Trophoblast cell (in vitro differentiated cells and primary cell): ENCODE measurements at regions not wholly inside any gene's neighbourhood (a gene's known extent, or its start where the extent isn't known, plus 50 kb on each side); places are given as distances from the start of the nearest gene placed in this dataset.

Experiments
- DNase-seq, 2 donors: peaks; one replicate each; pipeline ENCODE4 v3.0.0-alpha.2; 2016
- H2AFZ ChIP-seq: 2 replicates; pipeline ENCODE4 v1.6.1; 2013; ENCODE audit warnings: low read length, moderate library complexity, mild to moderate bottlenecking; ENCODE audit not compliant: insufficient read depth, poor library complexity
- H2AK5ac ChIP-seq: 2 replicates; pipeline ENCODE4 v1.6.1; 2013; ENCODE audit warnings: mild to moderate bottlenecking, low read length
- H2BK120ac ChIP-seq: 2 replicates; pipeline ENCODE4 v1.6.1; 2013; ENCODE audit warnings: low read length, mild to moderate bottlenecking, moderate library complexity; ENCODE audit not compliant: insufficient read depth, poor library complexity
- H2BK12ac ChIP-seq: 2 replicates; pipeline ENCODE4 v1.6.1; 2013; ENCODE audit warnings: mild to moderate bottlenecking, low read length, moderate library complexity
- H2BK5ac ChIP-seq: 2 replicates; pipeline ENCODE4 v1.6.1; 2013; ENCODE audit warnings: low read length, low read depth, moderate library complexity, mild to moderate bottlenecking; ENCODE audit not compliant: poor library complexity
- H3K14ac ChIP-seq: 2 replicates; pipeline ENCODE4 v1.6.1; 2013; ENCODE audit warnings: mild to moderate bottlenecking, low read length
- H3K18ac ChIP-seq: 2 replicates; pipeline ENCODE4 v1.6.1; 2013; ENCODE audit warnings: mild to moderate bottlenecking, low read length
- H3K23ac ChIP-seq: 2 replicates; pipeline ENCODE4 v1.6.1; 2013; ENCODE audit warnings: low read length
- H3K27ac ChIP-seq: 2 replicates; pipeline ENCODE4 v1.5.1; 2013; ENCODE audit warnings: low read depth, mild to moderate bottlenecking, inconsistent platforms, low read length, moderate library complexity
- H3K27me3 ChIP-seq: 2 replicates; pipeline ENCODE4 v1.6.1; 2013; ENCODE audit warnings: inconsistent platforms, mild to moderate bottlenecking, low read length, moderate library complexity; ENCODE audit not compliant: insufficient read depth
- H3K36me3 ChIP-seq, 2 experiments: 1 replicate in 1 of 2; 2 replicates in 1 of 2; pipeline ENCODE4 v1.6.1; 2013; ENCODE audit warnings: low read length in 2 of 2, mild to moderate bottlenecking in 2 of 2, moderate library complexity in 1 of 2; ENCODE audit not compliant: insufficient read depth in 2 of 2, control insufficient read depth in 1 of 2
- H3K4ac ChIP-seq: 2 replicates; pipeline ENCODE4 v1.6.1; 2013; ENCODE audit warnings: low read depth, mild to moderate bottlenecking, low read length, moderate library complexity
- H3K4me1 ChIP-seq, 2 experiments: 1 replicate in 1 of 2; 2 replicates in 1 of 2; pipeline ENCODE4 v1.6.1; 2013; ENCODE audit warnings: low read length in 2 of 2, mild to moderate bottlenecking in 2 of 2, moderate library complexity in 1 of 2; ENCODE audit not compliant: insufficient read depth in 2 of 2, control insufficient read depth in 1 of 2
- H3K4me2 ChIP-seq: 2 replicates; pipeline ENCODE4 v1.6.1; 2013; ENCODE audit warnings: inconsistent platforms, mild to moderate bottlenecking, low read length, moderate library complexity
- H3K4me3 ChIP-seq: 2 replicates; pipeline ENCODE4 v1.5.1; 2013; ENCODE audit warnings: mild to moderate bottlenecking, low read depth, low read length, inconsistent platforms
- H3K79me1 ChIP-seq: one replicate; pipeline ENCODE4 v1.6.1; 2013; ENCODE audit warnings: low read length
- H3K79me2 ChIP-seq: 2 replicates; pipeline ENCODE4 v1.6.1; 2013; ENCODE audit warnings: low read length, mild to moderate bottlenecking; ENCODE audit not compliant: control insufficient read depth, insufficient read depth, poor library complexity
- H3K9ac ChIP-seq: 2 replicates; pipeline ENCODE4 v1.6.1; 2013; ENCODE audit warnings: mild to moderate bottlenecking, low read length
- H3K9me3 ChIP-seq: 2 replicates; pipeline ENCODE4 v1.6.1; 2013; ENCODE audit warnings: low read depth, mild to moderate bottlenecking, control low read depth, inconsistent platforms, low read length; ENCODE audit not compliant: insufficient read depth
- H4K12ac ChIP-seq: 2 replicates; pipeline ENCODE4 v1.6.1; 2013; ENCODE audit warnings: low read depth, mild to moderate bottlenecking, low read length, moderate library complexity
- H4K8ac ChIP-seq: 2 replicates; pipeline ENCODE4 v1.6.1; 2013; ENCODE audit warnings: low read depth, mild to moderate bottlenecking, low read length, moderate library complexity
- H4K91ac ChIP-seq: one replicate; pipeline ENCODE4 v1.6.1; 2013; ENCODE audit warnings: low read depth, mild to moderate bottlenecking, low read length, moderate library complexity
- WGBS: extraction: QIAGEN DNeasy Blood & Tissue Kit; methylation state at CpG from one replicate; pipeline ENCODE4 v1.1.7; 2013; ENCODE audit warnings: missing lambda C conversion rate; ENCODE audit not compliant: insufficient read length, insufficient coverage; ENCODE audit errors: extremely low coverage; 5-methylcytosine and 5-hydroxymethylcytosine counted together

GRCh38 chr7:69518705-69519077 is 79.6 kb upstream of the AUTS2 start:
- H2BK12ac ChIP-seq, result no peak overlapping the region
- no CpG with 5 or more reads among the region's 4 CpGs for WGBS

GRCh38 chr7:69526570-69526969 is 71.7 kb upstream of the AUTS2 start:
- Histone ChIP-seq H4K8ac (no peak overlapping the region), H3K18ac (no peak overlapping the region), H3K79me1 (no peaks in the 10 kb centered on the region), H4K91ac (no peak overlapping the region), H3K23ac (no peak overlapping the region), H4K12ac (no peak overlapping the region), H3K79me2 (no peaks in the 10 kb centered on the region), H2BK12ac (no peak overlapping the region), H3K4me2 (no peak overlapping the region), H3K9ac (no peak overlapping the region), H2BK5ac (no peak overlapping the region), H2AK5ac (no peak overlapping the region), H3K27me3 (no peaks in the 10 kb centered on the region), H3K27ac (no peak overlapping the region), H3K4ac (no peak overlapping the region), H3K4me1 (no peaks in the 10 kb centered on the region), H2AFZ (no peak overlapping the region), H3K14ac (no peak overlapping the region), H3K36me3 (no peaks in the 10 kb centered on the region), H3K4me3 (no peak overlapping the region), H3K9me3 (no peaks in the 10 kb centered on the region), H2BK120ac (no peak overlapping the region)
- WGBS, result no CpG with 5 or more reads among the region's 5 CpGs
- DNase-seq, result no peak

More at GRCh38 chr7:69518705-69519077, 79.6 kb upstream of the AUTS2 start:
- Histone ChIP-seq H3K4me1 (peaks cover 0 to 3% of the 10 kb centered on the region in 2 experiments), H3K36me3 (no peaks in the 10 kb centered on the region), H3K79me1 (no peaks in the 10 kb centered on the region), H3K27me3 (no peaks in the 10 kb centered on the region), H2BK120ac (no peak overlapping the region), H2AK5ac (no peak overlapping the region), H4K8ac (no peak overlapping the region), H3K4ac (no peak overlapping the region), H3K4me2 (no peak overlapping the region), H2BK5ac (no peak overlapping the region), H3K27ac (no peak overlapping the region), H3K9ac (no peak overlapping the region), H3K14ac (no peak overlapping the region), H4K91ac (no peak overlapping the region), H3K4me3 (no peak overlapping the region), H3K18ac (no peak overlapping the region), H4K12ac (no peak overlapping the region), H3K9me3 (no peaks in the 10 kb centered on the region), H2AFZ (no peak overlapping the region), H3K79me2 (no peaks in the 10 kb centered on the region), H3K23ac (no peak overlapping the region)
- no peak for DNase-seq

- Histone ChIP-seq H3K9ac (no peak overlapping the region), H3K36me3 (no peaks in the 10 kb centered on the region), H3K4ac (no peak overlapping the region), H3K23ac (no peak overlapping the region), H3K4me3 (no peak overlapping the region), H4K91ac (no peak overlapping the region), H3K4me1 (no peaks in the 10 kb centered on the region), H2BK5ac (no peak overlapping the region), H4K12ac (no peak overlapping the region), H2BK120ac (no peak overlapping the region), H3K79me2 (no peaks in the 10 kb centered on the region), H3K27me3 (no peaks in the 10 kb centered on the region), H4K8ac (no peak overlapping the region), H3K79me1 (no peaks in the 10 kb centered on the region), H3K18ac (no peak overlapping the region), H3K4me2 (no peak overlapping the region), H2BK12ac (no peak overlapping the region), H2AFZ (no peak overlapping the region), H3K14ac (no peak overlapping the region), H2AK5ac (no peak overlapping the region), H3K9me3 (no peaks in the 10 kb centered on the region), H3K27ac (no peak overlapping the region)
- no peak for DNase-seq
These were observed 70.6 kb upstream of the AUTS2 start for GRCh38 chr7:69527706-69528105.

GRCh38 chr7:69531050-69531449 is 67.2 kb upstream of the AUTS2 start:
- H3K18ac ChIP-seq, result no peak overlapping the region
- H3K4me1 ChIP-seq, result peaks cover 0 to 3% of the 10 kb centered on the region in 2 experiments
- no peak overlapping the region for H2BK120ac ChIP-seq
- no peak overlapping the region for H3K14ac ChIP-seq
- H3K9me3 ChIP-seq, result no peaks in the 10 kb centered on the region
- no peak overlapping the region for H3K27ac ChIP-seq
- H3K27me3 ChIP-seq, result no peaks in the 10 kb centered on the region
- no peak overlapping the region for H3K4me3 ChIP-seq
- H4K91ac ChIP-seq, result no peak overlapping the region
- no peak for DNase-seq
- no peak overlapping the region for H2AFZ ChIP-seq
- H3K79me2 ChIP-seq, result no peaks in the 10 kb centered on the region
- no peak overlapping the region for H4K8ac ChIP-seq
- no peak overlapping the region for H4K12ac ChIP-seq
- H2BK5ac ChIP-seq, result no peak overlapping the region
- no peak overlapping the region for H2BK12ac ChIP-seq
- H3K36me3 ChIP-seq, result no peaks in the 10 kb centered on the region
- no peaks in the 10 kb centered on the region for H3K79me1 ChIP-seq
- no CpG with 5 or more reads among the region's 3 CpGs for WGBS
- no peak overlapping the region for H2AK5ac ChIP-seq
- H3K4me2 ChIP-seq, result no peak overlapping the region
- H3K23ac ChIP-seq, result no peak overlapping the region
- no peak overlapping the region for H3K4ac ChIP-seq
- H3K9ac ChIP-seq, result no peak overlapping the region
